HEK293T (cell line): ENCODE measurements at regions not wholly inside any gene's neighbourhood (a gene's known extent, or its start where the extent isn't known, plus 50 kb on each side); places are given as distances from the start of the nearest gene placed in this dataset.

Experiments used
- CTCF ChIA-PET: fragments of 350-600 bp; formaldehyde crosslinking; extraction: SDS; loops from one replicate; lab custom pipeline; 2021; ENCODE audit warnings: antibody characterized with exemption, inconsistent platforms; lab: Yijun Ruan, JAX
- POLR2A ChIA-PET: fragments of 350-600 bp; formaldehyde crosslinking; extraction: SDS; loops from one replicate; lab custom pipeline; 2020; ENCODE audit warnings: antibody characterized with exemption, inconsistent platforms; lab: Yijun Ruan, JAX
- DNase-seq: peaks from one replicate; pipeline ENCODE4 v3.0.0; 2012; ENCODE audit warnings: mixed read lengths; ENCODE audit errors: extremely low spot score
- ARNT ChIP-seq: fragments of 450-650 bp; IDR thresholded peaks from 2 replicates; pipeline ENCODE4 v1.6.1; 2017; ENCODE audit warnings: mild to moderate bottlenecking
- BHLHE40 ChIP-seq: fragments of 450-650 bp; IDR thresholded peaks from 2 replicates; pipeline ENCODE4 v1.6.1; 2016; ENCODE audit warnings: mild to moderate bottlenecking, moderate library complexity, borderline replicate concordance
- CTBP1 ChIP-seq: fragments of 450-650 bp; IDR thresholded peaks from 2 replicates; pipeline ENCODE4 v1.6.1; 2016; ENCODE audit warnings: borderline replicate concordance
- ELF4 ChIP-seq: fragments of 450-650 bp; IDR thresholded peaks from 2 replicates; pipeline ENCODE4 v1.6.1; 2017; ENCODE audit warnings: antibody characterized with exemption
- FOXA1 ChIP-seq: fragments of 450-650 bp; IDR thresholded peaks from 2 replicates; pipeline ENCODE4 v1.6.1; 2016; ENCODE audit warnings: mild to moderate bottlenecking
- FOXK2 ChIP-seq: fragments of 450-650 bp; IDR thresholded peaks from 2 replicates; pipeline ENCODE4 v1.6.1; 2016; ENCODE audit warnings: mild to moderate bottlenecking
- FOXM1 ChIP-seq: fragments of 450-650 bp; IDR thresholded peaks from 2 replicates; pipeline ENCODE4 v1.6.1; 2017; ENCODE audit warnings: mild to moderate bottlenecking, borderline replicate concordance
- HDGF ChIP-seq: fragments of 450-650 bp; IDR thresholded peaks from 2 replicates; pipeline ENCODE4 v1.6.1; 2017; ENCODE audit warnings: antibody characterized with exemption, borderline replicate concordance
- L3MBTL2 ChIP-seq: fragments of 450-650 bp; conservative IDR thresholded peaks from 2 replicates; pipeline ENCODE4 v1.6.1; 2016; ENCODE audit warnings: mild to moderate bottlenecking
- LEF1 ChIP-seq: fragments of 450-650 bp; IDR thresholded peaks from 2 replicates; pipeline ENCODE4 v1.6.1; 2017; ENCODE audit warnings: mild to moderate bottlenecking, borderline replicate concordance
- NFRKB ChIP-seq: fragments of 450-650 bp; IDR thresholded peaks from 2 replicates; pipeline ENCODE4 v1.6.1; 2016; ENCODE audit warnings: mild to moderate bottlenecking, moderate library complexity
- SP1 ChIP-seq: fragments of 450-650 bp; IDR thresholded peaks from 2 replicates; pipeline ENCODE4 v1.6.1; 2017
- SUZ12 ChIP-seq: fragments of 450-650 bp; IDR thresholded peaks from 2 replicates; pipeline ENCODE4 v1.6.1; 2016; ENCODE audit warnings: mild to moderate bottlenecking
- TARDBP ChIP-seq: fragments of 450-650 bp; IDR thresholded peaks from 2 replicates; pipeline ENCODE4 v1.6.1; 2016
- ZNF384 ChIP-seq: fragments of 450-650 bp; IDR thresholded peaks from 2 replicates; pipeline ENCODE4 v1.6.1; 2016
- TF ChIP-seq, protein P1 (sequence below): fragments of 450-650 bp; IDR thresholded peaks from 2 replicates; pipeline ENCODE4 v1.6.1; 2016

DNA sequence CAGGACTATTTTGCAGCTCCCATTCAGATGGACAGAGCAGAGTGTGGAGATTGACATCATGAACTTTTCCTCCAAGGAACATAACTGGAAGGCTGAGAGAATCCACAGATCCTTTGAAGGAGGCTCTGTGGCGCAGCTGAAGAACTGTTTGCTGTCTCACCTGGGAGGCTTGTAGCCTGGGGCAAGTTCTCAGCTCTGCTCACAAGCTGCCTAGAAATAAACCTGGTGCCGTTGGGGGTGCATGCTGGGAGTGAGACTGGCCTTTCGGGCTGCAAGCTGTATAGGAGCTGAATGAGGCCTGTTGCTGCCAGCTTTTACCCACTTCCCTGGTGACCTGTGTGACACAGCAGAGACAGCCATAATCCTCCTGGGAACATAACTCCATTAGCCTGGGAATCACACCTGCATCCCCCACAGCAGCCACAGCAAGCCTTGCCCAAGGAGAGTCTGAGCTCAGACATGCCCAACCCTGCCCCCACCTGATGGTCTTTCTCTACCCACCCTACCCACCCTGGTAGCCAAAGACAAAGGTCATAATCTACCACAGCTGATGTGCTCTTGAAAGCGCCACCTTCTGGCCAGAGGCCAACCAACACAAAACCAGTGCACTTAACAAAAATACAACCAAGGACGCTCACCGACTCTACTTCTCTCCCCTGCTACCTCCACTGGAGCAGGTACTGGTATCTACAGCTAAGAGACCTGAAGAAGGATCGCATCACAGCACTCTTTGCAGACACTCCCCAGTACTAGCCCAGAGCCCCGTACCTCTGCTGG lies 205.1 kb upstream of the MRPS30 start:
- DNase-seq: no peak
- ChIA-PET POLR2A (no interaction called here), CTCF (interaction anchor here (0.6 kb wide), 1 partner anchor 8 kb away, joined by 5 read pairs; no protein-coding TSS in a partner anchor)
- TF ChIP-seq LEF1 (no peak), SUZ12 (no peak), FOXA1 (no peak), ELF4 (no peak), L3MBTL2 (no peak), ZNF384 (no peak), TARDBP (no peak), ARNT (no peak), NFRKB (no peak), FOXM1 (no peak), FOXK2 (no peak), CTBP1 (no peak), SP1 (no peak), BHLHE40 (no peak), HDGF (no peak)
- TF ChIP-seq, protein P1, sequence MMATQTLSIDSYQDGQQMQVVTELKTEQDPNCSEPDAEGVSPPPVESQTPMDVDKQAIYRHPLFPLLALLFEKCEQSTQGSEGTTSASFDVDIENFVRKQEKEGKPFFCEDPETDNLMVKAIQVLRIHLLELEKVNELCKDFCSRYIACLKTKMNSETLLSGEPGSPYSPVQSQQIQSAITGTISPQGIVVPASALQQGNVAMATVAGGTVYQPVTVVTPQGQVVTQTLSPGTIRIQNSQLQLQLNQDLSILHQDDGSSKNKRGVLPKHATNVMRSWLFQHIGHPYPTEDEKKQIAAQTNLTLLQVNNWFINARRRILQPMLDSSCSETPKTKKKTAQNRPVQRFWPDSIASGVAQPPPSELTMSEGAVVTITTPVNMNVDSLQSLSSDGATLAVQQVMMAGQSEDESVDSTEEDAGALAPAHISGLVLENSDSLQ: no peak

DNA sequence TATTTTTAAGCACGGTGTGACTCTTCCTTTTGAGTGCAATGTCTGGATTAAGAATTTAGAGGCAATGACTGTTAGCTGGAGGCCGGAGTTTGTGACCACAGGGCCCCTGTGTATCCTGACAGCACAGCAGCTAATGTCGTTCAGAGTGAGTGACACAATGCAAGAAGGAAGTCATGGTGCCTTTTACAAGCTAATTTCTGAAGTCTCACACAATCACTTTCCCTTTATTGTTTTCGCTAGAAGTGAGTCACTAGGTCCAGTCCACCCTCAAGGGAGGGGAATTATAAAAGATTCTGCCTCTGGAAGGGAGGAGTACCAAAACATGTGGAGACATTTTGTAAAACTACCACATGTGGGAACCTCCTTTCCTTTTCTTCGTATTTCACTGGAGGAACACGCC lies 185.5 kb upstream of the FGF10 start:
- DNase-seq: no peak
- POLR2A ChIA-PET: no interaction called here
- TF ChIP-seq LEF1 (no peak), ELF4 (no peak), L3MBTL2 (no peak), ARNT (no peak), SUZ12 (no peak), ZNF384 (no peak), FOXK2 (no peak), NFRKB (no peak), FOXM1 (no peak), TARDBP (no peak), BHLHE40 (no peak), FOXA1 (no peak), HDGF (no peak), SP1 (no peak), CTBP1 (no peak)
- TF ChIP-seq, protein P1: no peak
- CTCF ChIA-PET: interaction anchor here (0.6 kb wide), 1 partner anchor 11 kb away, joined by 3 read pairs; no protein-coding TSS in a partner anchor

DNA sequence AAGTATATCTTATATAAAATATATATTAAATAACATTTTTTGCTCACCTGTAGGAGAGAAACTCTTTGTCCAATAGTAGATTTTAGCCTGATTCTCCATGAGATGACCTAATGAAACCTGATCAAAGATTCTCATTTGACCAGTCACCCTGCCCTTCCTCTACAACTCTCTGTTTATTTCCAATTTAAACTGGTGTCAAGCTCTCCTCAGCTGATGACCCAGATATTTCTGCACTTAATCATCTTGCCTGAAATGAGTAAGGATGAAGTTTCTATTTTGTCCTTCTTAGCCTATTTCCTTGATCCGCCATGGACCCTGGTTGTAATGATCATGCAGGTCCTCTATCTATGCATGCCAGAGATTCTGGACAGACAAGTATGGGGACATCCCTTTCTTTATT lies 179.3 kb upstream of the FGF10 start:
- ChIA-PET POLR2A (no interaction called here), CTCF (no interaction called here)
- DNase-seq: no peak
- no peak for TF ChIP-seq HDGF

DNA sequence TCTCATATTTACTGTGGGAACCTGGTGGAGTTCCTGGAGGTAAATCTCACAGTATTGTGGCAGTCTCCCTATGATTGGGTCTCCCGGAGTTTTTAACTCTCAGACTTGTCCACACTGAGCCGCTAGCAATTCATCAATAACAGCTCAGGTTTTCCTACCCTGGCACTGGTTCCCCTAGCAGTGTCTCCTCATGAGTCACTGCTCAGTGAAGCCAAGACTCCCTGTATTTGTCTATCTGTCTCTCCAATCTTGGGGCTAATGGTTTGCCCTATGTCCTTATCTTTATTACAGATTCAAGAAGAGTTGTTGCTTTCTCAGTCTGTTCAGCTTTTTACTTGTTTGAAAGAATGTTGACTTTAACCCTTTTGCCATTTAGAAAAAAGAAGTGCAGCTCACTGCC lies 176.7 kb upstream of the FGF10 start:
- POLR2A ChIA-PET: no interaction called here
- CTCF ChIA-PET: no interaction called here
- no peak for TF ChIP-seq NFRKB
- TF ChIP-seq SUZ12: no peak
- no peak for TF ChIP-seq ZNF384
- no peak for TF ChIP-seq FOXA1
- TF ChIP-seq L3MBTL2: no peak

DNA sequence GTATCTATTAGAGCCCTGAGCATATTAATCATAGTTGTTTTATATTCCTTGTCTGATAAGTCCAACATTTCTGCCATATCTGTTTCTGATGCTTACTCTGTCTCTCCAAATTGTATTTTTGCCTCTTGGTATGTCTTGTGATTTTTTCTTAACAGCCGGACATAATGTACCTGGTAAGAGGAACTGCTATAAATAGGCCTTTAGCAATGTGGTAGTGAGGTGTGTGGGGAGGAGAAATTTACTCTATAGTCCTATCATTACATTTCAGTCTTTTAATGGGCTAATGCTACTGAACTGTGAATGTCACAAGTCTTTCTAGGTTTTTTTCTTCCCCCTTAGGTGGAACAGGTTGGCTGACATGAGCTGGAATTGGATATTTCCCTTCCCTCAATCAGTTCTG lies 176.1 kb upstream of the FGF10 start:
- POLR2A ChIA-PET: no interaction called here
- no peak for DNase-seq
- CTCF ChIA-PET: no interaction called here
- TF ChIP-seq ARNT (no peak), SP1 (no peak), ZNF384 (no peak), SUZ12 (no peak), FOXM1 (no peak), FOXK2 (no peak), CTBP1 (no peak)
- TF ChIP-seq, protein P1: no peak

More for the DNA sequence above, 176.7 kb upstream of the FGF10 start:
- no peak for DNase-seq

DNA sequence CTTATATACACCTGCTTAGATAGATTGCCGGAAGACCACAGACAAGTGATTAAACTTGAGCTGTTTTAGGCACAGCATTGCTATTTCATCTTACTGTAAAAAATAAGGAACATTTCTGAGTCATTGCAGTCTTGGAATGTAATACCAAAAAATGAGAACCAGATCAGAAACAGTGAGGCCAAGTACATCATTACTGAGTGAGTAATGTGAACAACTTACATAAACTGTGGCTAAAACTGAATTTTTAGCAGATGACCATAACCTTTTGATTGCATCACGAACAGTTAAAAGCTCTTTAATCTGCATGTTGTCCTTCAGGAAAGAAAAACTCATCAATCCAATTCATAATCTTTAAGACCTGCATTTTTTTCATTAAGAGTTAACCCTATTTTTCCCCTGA lies 157.1 kb upstream of the FGF10 start:
- DNase-seq: no peak
- POLR2A ChIA-PET: no interaction called here
- no peak for TF ChIP-seq ELF4
- no peak for TF ChIP-seq FOXK2
- no peak for TF ChIP-seq ZNF384
- TF ChIP-seq TARDBP: no peak
- TF ChIP-seq BHLHE40: no peak
- no peak for TF ChIP-seq FOXA1
- TF ChIP-seq, protein P1: no peak
- TF ChIP-seq CTBP1: no peak
- no peak for TF ChIP-seq LEF1
- CTCF ChIA-PET: no interaction called here
